ENCODE measurements at regions not wholly inside any gene's neighbourhood (a gene's known extent, or its start where the extent isn't known, plus 50 kb on each side); places are given as distances from the start of the nearest gene placed in this dataset.

DNA sequence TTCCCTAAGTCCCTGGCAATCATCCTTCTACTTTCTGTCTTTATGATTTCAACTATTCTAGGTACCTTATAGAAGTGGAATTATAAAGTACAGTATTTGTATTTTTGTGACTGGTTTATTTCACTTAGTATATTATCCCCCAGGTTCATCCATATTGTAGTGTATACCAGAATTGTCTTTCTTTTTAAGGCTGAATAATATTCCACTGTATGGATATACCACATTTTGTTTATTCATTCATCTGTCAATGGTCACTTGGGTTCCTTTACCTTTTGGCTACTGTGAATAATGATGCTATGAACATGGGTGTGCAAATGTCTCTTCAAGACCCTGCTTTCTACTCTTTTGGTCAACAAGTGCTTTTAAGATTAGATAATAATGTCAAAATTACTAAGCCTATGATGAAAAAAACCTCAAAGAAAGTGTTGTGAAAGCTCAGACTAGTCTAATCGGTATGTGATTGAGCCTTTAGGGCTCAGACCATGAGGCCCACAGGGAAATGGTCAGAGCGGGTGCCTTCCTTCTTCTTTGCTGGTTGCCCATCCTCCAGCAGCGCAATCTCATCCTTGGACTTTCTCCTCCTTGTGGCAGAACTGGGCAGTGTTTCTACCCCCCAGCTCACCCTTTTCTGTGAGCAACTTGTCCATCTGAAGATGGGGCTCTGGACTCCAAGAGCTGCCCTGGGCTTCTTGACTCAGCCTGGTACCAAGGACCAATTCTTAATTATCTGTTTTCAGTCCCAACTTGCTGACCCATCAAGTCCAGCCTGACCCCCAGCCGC is 105.4 kb downstream of the TTC8 start:
- DNase-seq = no peak
- Histone ChIP-seq H3K4me3 (no peak overlapping the region), H3K9me3 (no peaks in the 10 kb centered on the region), H3K36me3 (no peaks in the 10 kb centered on the region), H3K4me1 (no peaks in the 10 kb centered on the region), H3K27ac (no peak overlapping the region), H3K27me3 (no peaks in the 10 kb centered on the region)
- intact Hi-C loops (cut with DNase I) = no loop called here
- TF ChIP-seq, protein P1, sequence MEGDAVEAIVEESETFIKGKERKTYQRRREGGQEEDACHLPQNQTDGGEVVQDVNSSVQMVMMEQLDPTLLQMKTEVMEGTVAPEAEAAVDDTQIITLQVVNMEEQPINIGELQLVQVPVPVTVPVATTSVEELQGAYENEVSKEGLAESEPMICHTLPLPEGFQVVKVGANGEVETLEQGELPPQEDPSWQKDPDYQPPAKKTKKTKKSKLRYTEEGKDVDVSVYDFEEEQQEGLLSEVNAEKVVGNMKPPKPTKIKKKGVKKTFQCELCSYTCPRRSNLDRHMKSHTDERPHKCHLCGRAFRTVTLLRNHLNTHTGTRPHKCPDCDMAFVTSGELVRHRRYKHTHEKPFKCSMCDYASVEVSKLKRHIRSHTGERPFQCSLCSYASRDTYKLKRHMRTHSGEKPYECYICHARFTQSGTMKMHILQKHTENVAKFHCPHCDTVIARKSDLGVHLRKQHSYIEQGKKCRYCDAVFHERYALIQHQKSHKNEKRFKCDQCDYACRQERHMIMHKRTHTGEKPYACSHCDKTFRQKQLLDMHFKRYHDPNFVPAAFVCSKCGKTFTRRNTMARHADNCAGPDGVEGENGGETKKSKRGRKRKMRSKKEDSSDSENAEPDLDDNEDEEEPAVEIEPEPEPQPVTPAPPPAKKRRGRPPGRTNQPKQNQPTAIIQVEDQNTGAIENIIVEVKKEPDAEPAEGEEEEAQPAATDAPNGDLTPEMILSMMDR (IDR thresholded peaks at IDR 0.05) = no peak
- TF ChIP-seq POLR2A (IDR thresholded peaks at IDR 0.05) = no peak
- 80 to 91% methylated on average over 3 to 4 of the region's 4 CpGs for WGBS, 2 donors

DNA sequence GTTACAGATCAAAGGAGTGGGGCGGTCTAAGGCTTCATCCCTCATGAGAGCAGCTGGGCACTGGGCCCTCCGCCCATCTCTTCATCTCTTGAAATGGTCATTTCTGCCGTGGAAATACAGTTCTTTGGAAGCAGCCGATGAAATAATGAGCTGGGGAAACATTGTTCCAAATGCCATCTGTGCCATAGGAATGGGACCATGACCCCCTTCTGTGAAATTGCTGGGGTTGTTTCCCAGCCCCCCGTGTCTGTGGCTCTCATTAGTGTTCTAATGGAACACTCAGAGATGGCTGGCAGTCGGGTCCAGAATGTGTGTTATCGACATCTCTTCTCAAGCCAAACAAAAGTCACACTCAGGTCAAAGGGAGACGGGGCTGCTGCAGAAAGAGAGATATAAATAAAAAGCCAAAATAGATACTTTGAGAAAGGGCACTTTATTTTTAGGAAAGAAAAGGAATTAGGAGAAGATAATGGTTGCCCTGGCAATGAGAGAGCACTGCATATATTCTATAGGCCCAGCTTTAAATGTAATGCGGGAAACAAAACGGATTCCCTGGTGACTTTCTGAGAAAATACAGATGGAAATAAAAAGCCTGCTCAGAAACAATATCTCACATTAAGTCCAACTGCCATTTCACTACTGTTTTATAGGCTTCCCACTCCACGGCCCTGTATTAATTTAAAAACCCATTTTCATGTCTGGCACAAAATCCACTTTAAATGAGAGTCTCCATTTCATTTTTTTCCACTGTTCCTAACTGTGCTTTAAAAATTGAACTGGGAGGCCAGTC is 107.1 kb downstream of the TTC8 start:
- Histone ChIP-seq H3K27ac (no peak overlapping the region), H3K36me3 (no peaks in the 10 kb centered on the region), H3K4me3 (no peak overlapping the region), H3K27me3 (no peaks in the 10 kb centered on the region), H3K9me3 (no peaks in the 10 kb centered on the region), H3K4me1 (no peaks in the 10 kb centered on the region)
- TF ChIP-seq, protein P1 (IDR thresholded peaks at IDR 0.05) = no peak
- TF ChIP-seq POLR2A (IDR thresholded peaks at IDR 0.05) = no peak
- WGBS, 2 donors = 76 to 84% methylated on average over 10 to 11 of the region's 11 CpGs
- no peak for DNase-seq
- intact Hi-C loops (cut with DNase I) = no loop called here

DNA sequence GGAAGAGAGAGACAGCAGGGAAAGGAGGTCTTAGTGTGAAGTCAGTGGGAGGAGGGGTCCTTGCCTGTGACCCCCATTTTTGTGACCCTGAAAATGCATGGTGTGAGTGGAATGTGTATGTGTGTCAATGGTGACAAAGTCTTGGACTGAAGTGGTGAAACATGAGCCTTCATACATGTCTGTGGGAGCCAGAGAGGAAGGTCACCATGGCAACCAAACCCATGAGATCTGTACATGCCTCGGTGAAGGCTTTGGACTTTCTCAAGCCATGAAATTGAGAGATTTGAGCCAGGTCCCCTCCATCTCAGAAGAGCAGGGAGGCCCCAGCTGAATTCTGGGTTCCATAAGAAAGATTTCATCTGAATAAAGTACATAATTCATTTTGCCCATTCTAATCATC is 108.7 kb downstream of the TTC8 start:
- no peaks in the 10 kb centered on the region for H3K36me3 ChIP-seq
- H3K27me3 ChIP-seq = no peaks in the 10 kb centered on the region
- TF ChIP-seq POLR2A (IDR thresholded peaks at IDR 0.05) = no peak
- TF ChIP-seq, protein P1 (IDR thresholded peaks at IDR 0.05) = no peak
- DNase-seq = no peak
- H3K4me3 ChIP-seq = no peak overlapping the region
- H3K4me1 ChIP-seq = no peaks in the 10 kb centered on the region
- no peaks in the 10 kb centered on the region for H3K9me3 ChIP-seq
- 0 to 40% methylated on average over 1 of the region's 1 CpG for WGBS, 2 donors
- H3K27ac ChIP-seq = no peak overlapping the region
- intact Hi-C loops (cut with DNase I) = no loop called here

DNA sequence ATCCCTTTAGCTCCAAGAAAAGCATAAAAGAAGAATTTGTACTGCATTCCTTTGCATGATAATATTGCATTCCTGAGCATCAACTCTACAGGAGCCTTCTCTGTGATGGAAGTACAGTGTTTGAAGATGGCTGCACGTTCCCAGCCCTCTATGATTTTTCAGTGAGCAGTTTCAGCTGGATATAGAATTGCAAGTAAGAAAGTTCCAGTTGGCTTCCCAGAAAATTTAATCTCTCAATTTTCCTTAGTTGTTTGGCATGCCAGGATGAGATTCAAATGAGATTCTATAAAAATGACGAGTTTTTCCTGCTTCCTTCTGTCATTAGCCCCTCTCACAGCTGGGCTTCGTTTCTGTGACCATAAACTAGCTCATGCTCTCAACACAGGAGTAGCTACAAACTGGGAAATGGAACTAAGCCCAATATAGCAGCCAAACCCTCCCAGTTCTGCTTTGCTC is 109.9 kb downstream of the TTC8 start:
- Histone ChIP-seq H3K36me3 (no peaks in the 10 kb centered on the region), H3K27ac (no peak overlapping the region), H3K9me3 (no peaks in the 10 kb centered on the region), H3K27me3 (no peaks in the 10 kb centered on the region), H3K4me1 (no peaks in the 10 kb centered on the region), H3K4me3 (no peak overlapping the region)
- intact Hi-C loops (cut with DNase I) = no loop called here
- TF ChIP-seq, protein P1 (IDR thresholded peaks at IDR 0.05) = no peak
- no peak for TF ChIP-seq POLR2A (IDR thresholded peaks at IDR 0.05)
- WGBS, 2 donors = 28 to 35% methylated on average over 3 of the region's 3 CpGs
- DNase-seq = no peak

DNA sequence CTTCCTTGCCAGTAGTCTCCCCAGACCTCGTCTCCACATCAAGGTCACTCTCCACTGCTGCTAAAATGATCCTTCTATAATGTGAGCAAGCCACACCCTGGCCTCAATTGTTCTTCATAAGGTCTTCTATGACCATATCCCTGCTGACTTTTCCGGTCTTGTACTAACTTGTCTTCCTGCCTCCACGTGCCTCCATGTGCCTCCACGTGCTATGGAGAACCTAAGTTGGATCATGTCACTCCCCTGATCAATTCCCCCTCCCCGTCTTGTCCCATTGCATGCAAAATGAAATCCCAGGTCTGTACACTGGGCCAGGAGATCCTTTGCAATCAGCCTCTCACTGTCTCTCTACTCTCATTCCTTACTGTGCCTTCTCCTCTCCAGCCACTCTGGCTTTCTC is 110.6 kb downstream of the TTC8 start:
- intact Hi-C loops (cut with DNase I) = no loop called here
- no peak for DNase-seq
- WGBS, 2 donors = 65 to 66% methylated on average over 5 of the region's 5 CpGs
- H3K36me3 ChIP-seq = no peaks in the 10 kb centered on the region
- no peaks in the 10 kb centered on the region for H3K9me3 ChIP-seq
- no peak overlapping the region for H3K4me3 ChIP-seq
- no peak for TF ChIP-seq POLR2A (IDR thresholded peaks at IDR 0.05)
- TF ChIP-seq, protein P1 (IDR thresholded peaks at IDR 0.05) = no peak
- H3K4me1 ChIP-seq = no peaks in the 10 kb centered on the region
- H3K27ac ChIP-seq = no peak overlapping the region
- H3K27me3 ChIP-seq = no peaks in the 10 kb centered on the region

All from esophagus squamous epithelium (tissue), 5 donors.